SK-N-SH (cell line): ENCODE measurements at regions not wholly inside any gene's neighbourhood (a gene's known extent, or its start where the extent isn't known, plus 50 kb on each side); places are given as distances from the start of the nearest gene placed in this dataset.

Source experiments
- CTCF ChIA-PET: fragments of 300-600, 350-600 bp; formaldehyde crosslinking; extraction: SDS; loops from one replicate; lab custom pipeline; 2021; lab: Yijun Ruan, JAX
- POLR2A ChIA-PET: fragments of 350-600 bp; sonication (Branson Sonifier 250); formaldehyde crosslinking; extraction: SDS; loops from one replicate; lab custom pipeline; 2020; ENCODE audit warnings: antibody characterized with exemption, inconsistent platforms; lab: Yijun Ruan, JAX
- DNase-seq: peaks from one replicate; pipeline ENCODE4 v3.0.0; 2012
- H2AFZ ChIP-seq: fragments of 200-600 bp; sonication (generic); 2 replicates; pipeline ENCODE4 v1.8.1; 2016; ENCODE audit warnings: antibody characterized with exemption, mild to moderate bottlenecking, low read depth
- H3F3A ChIP-seq: fragments of 200-600 bp; sonication (generic); replicated peaks from 2 replicates; pipeline ENCODE3; 2016; ENCODE audit warnings: antibody characterized with exemption, mild to moderate bottlenecking; ENCODE audit not compliant: insufficient read depth
- H3K27ac ChIP-seq, 2 experiments: fragments of 200-500 bp in 1 of 2; fragments of 200-600 bp in 1 of 2; sonication (Bioruptor generic) in 1 of 2; sonication (generic), shearing (Covaris generic) in 1 of 2; 2 replicates each; pipeline versions ENCODE4 v1.5.1 to v1.6.1; 2014 to 2016; ENCODE audit warnings: low read depth in 2 of 2, inconsistent platforms in 1 of 2, low read length in 1 of 2, mild to moderate bottlenecking in 1 of 2, mixed read lengths in 1 of 2
- H3K27me3 ChIP-seq: fragments of 200-600 bp; sonication (generic), shearing (Covaris generic); 2 replicates; pipeline ENCODE4 v1.6.1; 2016; ENCODE audit warnings: mixed run types; ENCODE audit not compliant: insufficient read depth
- H3K36me3 ChIP-seq, 2 experiments: fragments of 200-500 bp in 1 of 2; fragments of 200-600 bp in 1 of 2; sonication (Bioruptor generic) in 1 of 2; sonication (generic) in 1 of 2; replicated peaks in 1 of 2; 2 replicates each; pipeline versions ENCODE3 to v1.5.1; 2014 to 2016; ENCODE audit warnings: low read length in 1 of 2, mild to moderate bottlenecking in 1 of 2; ENCODE audit not compliant: insufficient read depth in 2 of 2, control insufficient read depth in 1 of 2
- H3K4me1 ChIP-seq, 2 experiments: fragments of 200-500 bp in 1 of 2; fragments of 200-600 bp in 1 of 2; sonication (Bioruptor generic) in 1 of 2; sonication (generic), shearing (Covaris generic) in 1 of 2; 2 replicates each; pipeline versions ENCODE4 v1.5.1 to v1.6.1; 2014 to 2016; ENCODE audit warnings: low read depth in 1 of 2, low read length in 1 of 2, mixed run types in 1 of 2; ENCODE audit not compliant: insufficient read depth in 2 of 2, control insufficient read depth in 1 of 2
- H3K4me2 ChIP-seq: fragments of 200-600 bp; sonication (generic), shearing (Covaris generic); 2 replicates; pipeline ENCODE4 v1.6.1; 2017; ENCODE audit warnings: mixed run types
- H3K4me3 ChIP-seq, 2 experiments: fragments of 200-500 bp in 1 of 2; fragments of 200-600 bp in 1 of 2; sonication (Bioruptor generic) in 1 of 2; sonication (generic), shearing (Covaris generic) in 1 of 2; 2 replicates each; pipeline versions ENCODE4 v1.5.1 to v1.8.1; 2014 to 2016; ENCODE audit warnings: low read depth in 2 of 2, inconsistent platforms in 1 of 2, low read length in 1 of 2, mild to moderate bottlenecking in 1 of 2, mixed read lengths in 1 of 2, moderate library complexity in 1 of 2
- H3K79me2 ChIP-seq: fragments of 200-600 bp; sonication (generic); 2 replicates; pipeline ENCODE4 v1.8.1; 2017; ENCODE audit warnings: mild to moderate bottlenecking; ENCODE audit not compliant: insufficient read depth
- H3K9ac ChIP-seq: fragments of 200-600 bp; sonication (generic); 2 replicates; pipeline ENCODE4 v1.6.1; 2017; ENCODE audit warnings: mixed run types
- H3K9me2 ChIP-seq: fragments of 200-600 bp; sonication (generic); 2 replicates; pipeline ENCODE4 v1.6.1; 2017; ENCODE audit warnings: mixed run types
- H3K9me3 ChIP-seq: fragments of 200-600 bp; sonication (generic); 2 replicates; pipeline ENCODE4 v1.6.1; 2017; ENCODE audit warnings: mixed run types, mild to moderate bottlenecking, moderate library complexity
- H4K20me1 ChIP-seq: fragments of 200-600 bp; sonication (generic); 2 replicates; pipeline ENCODE4 v1.6.1; 2017; ENCODE audit warnings: mild to moderate bottlenecking, mixed run types; ENCODE audit not compliant: insufficient read depth
- CHD2 ChIP-seq: fragments of 150-350 bp; IDR thresholded peaks from 2 replicates; pipeline ENCODE4 v1.6.1; 2018; ENCODE audit warnings: low read length; ENCODE audit not compliant: partially characterized antibody
- ELF1 ChIP-seq: IDR thresholded peaks from 2 replicates; pipeline ENCODE4 v1.4.0; 2012
- EP300 ChIP-seq, 2 experiments: IDR thresholded peaks; 2 replicates each; pipeline versions ENCODE4 v1.4.0 to v1.6.1; 2012; ENCODE audit warnings: borderline replicate concordance in 1 of 2, low read depth in 1 of 2, low read length in 1 of 2
- EZH2phosphoT487 ChIP-seq: fragments of 200-600 bp; sonication (generic); IDR thresholded peaks from 2 replicates; pipeline ENCODE4 v1.6.1; 2017; ENCODE audit warnings: low read depth, mixed run types, mild to moderate bottlenecking, antibody characterized with exemption, moderate library complexity, borderline replicate concordance
- FOSL2 ChIP-seq: IDR thresholded peaks from 2 replicates; pipeline ENCODE4 v1.4.0; 2012; ENCODE audit warnings: low read depth, mild to moderate bottlenecking, moderate library complexity, borderline replicate concordance
- FOXM1 ChIP-seq: IDR thresholded peaks from 2 replicates; pipeline ENCODE4 v1.4.0; 2012; ENCODE audit warnings: low read depth, mild to moderate bottlenecking
- GABPA ChIP-seq: IDR thresholded peaks from 2 replicates; pipeline ENCODE4 v1.4.0; 2012; ENCODE audit warnings: low read depth, mild to moderate bottlenecking
- JUND ChIP-seq: IDR thresholded peaks from 2 replicates; pipeline ENCODE4 v1.4.0; 2012
- MEF2A ChIP-seq: IDR thresholded peaks from 2 replicates; pipeline ENCODE4 v1.4.0; 2012; ENCODE audit warnings: low read depth, borderline replicate concordance
- NFIC ChIP-seq: IDR thresholded peaks from 2 replicates; pipeline ENCODE4 v1.4.0; 2012; ENCODE audit warnings: borderline replicate concordance
- NRF1 ChIP-seq: IDR thresholded peaks from 2 replicates; pipeline ENCODE4 v1.6.1; 2012; ENCODE audit warnings: low read depth, mild to moderate bottlenecking, low read length
- POLR2AphosphoS5 ChIP-seq: IDR thresholded peaks from 2 replicates; pipeline ENCODE4 v1.6.1; 2012; ENCODE audit warnings: low read depth, low read length
- RAD21 ChIP-seq: IDR thresholded peaks from 2 replicates; pipeline ENCODE4 v1.6.1; 2012; ENCODE audit warnings: mild to moderate bottlenecking, low read length
- RCOR1 ChIP-seq: fragments of 150-350 bp; IDR thresholded peaks from 2 replicates; pipeline ENCODE4 v1.6.1; 2017; ENCODE audit warnings: antibody characterized with exemption, low read length
- RFX5 ChIP-seq: IDR thresholded peaks from 2 replicates; pipeline ENCODE4 v1.6.1; 2012; ENCODE audit warnings: mild to moderate bottlenecking, improper control_type of control experiment, low read length
- RXRA ChIP-seq: IDR thresholded peaks from 2 replicates; pipeline ENCODE4 v1.4.0; 2012; ENCODE audit warnings: low read depth, mild to moderate bottlenecking, borderline replicate concordance
- SMC3 ChIP-seq: IDR thresholded peaks from 2 replicates; pipeline ENCODE4 v1.6.1; 2012; ENCODE audit warnings: low read depth, low read length, improper control_type of control experiment
- TEAD4 ChIP-seq: IDR thresholded peaks from 2 replicates; pipeline ENCODE4 v1.4.0; 2012; ENCODE audit warnings: mild to moderate bottlenecking, borderline replicate concordance; ENCODE audit not compliant: insufficient read depth
- YY1 ChIP-seq: IDR thresholded peaks from 2 replicates; pipeline ENCODE4 v1.4.0; 2012; ENCODE audit warnings: low read depth, mild to moderate bottlenecking
- ZBTB33 ChIP-seq: IDR thresholded peaks from 2 replicates; pipeline ENCODE4 v1.4.0; 2012; ENCODE audit warnings: low read depth, borderline replicate concordance
- WGBS: methylation state at CpG from one replicate; pipeline ENCODE4 v1.1.6; 2017; ENCODE audit warnings: low lambda C conversion rate; 5-methylcytosine and 5-hydroxymethylcytosine counted together
- TF ChIP-seq, protein P1 (sequence below): fragments of 200-600 bp; sonication (generic); IDR thresholded peaks from 2 replicates; pipeline ENCODE4 v1.6.1; 2017; ENCODE audit warnings: antibody characterized with exemption, mild to moderate bottlenecking, moderate library complexity
- TF ChIP-seq, protein P2 (sequence below): IDR thresholded peaks from 2 replicates; pipeline ENCODE4; 2012

- Histone ChIP-seq H3K27ac (no peak overlapping the region), H3K9me2 (no peaks in the 10 kb centered on the region), H2AFZ (no peak overlapping the region), H3F3A (no peaks in the 10 kb centered on the region), H4K20me1 (no peaks in the 10 kb centered on the region), H3K4me3 (no peak overlapping the region), H3K79me2 (no peaks in the 10 kb centered on the region), H3K9ac (no peak overlapping the region), H3K36me3 (no peaks in the 10 kb centered on the region), H3K9me3 (no peaks in the 10 kb centered on the region), H3K4me2 (no peak overlapping the region), H3K4me1 (no peaks in the 10 kb centered on the region), H3K27me3 (no peaks in the 10 kb centered on the region)
- POLR2A ChIA-PET = interaction anchor here (0.6 kb wide), 1 partner anchor 134 kb away, joined by 3 read pairs; no protein-coding TSS in a partner anchor
- CTCF ChIA-PET = no interaction called here
- 4% methylated on average over 1 of the region's 1 CpG for WGBS
- TF ChIP-seq FOXM1 (no peak), GABPA (no peak), EZH2phosphoT487 (no peak), RXRA (no peak), JUND (no peak), ZBTB33 (no peak), ELF1 (no peak), RCOR1 (no peak), TEAD4 (no peak), EP300 (IDR thresholded peaks at IDR 0.05; ENCODE audit: borderline replicate concordance in 1 of 2, low read depth in 1 of 2, low read length in 1 of 2) (no peak)
- TF ChIP-seq, protein P1, sequence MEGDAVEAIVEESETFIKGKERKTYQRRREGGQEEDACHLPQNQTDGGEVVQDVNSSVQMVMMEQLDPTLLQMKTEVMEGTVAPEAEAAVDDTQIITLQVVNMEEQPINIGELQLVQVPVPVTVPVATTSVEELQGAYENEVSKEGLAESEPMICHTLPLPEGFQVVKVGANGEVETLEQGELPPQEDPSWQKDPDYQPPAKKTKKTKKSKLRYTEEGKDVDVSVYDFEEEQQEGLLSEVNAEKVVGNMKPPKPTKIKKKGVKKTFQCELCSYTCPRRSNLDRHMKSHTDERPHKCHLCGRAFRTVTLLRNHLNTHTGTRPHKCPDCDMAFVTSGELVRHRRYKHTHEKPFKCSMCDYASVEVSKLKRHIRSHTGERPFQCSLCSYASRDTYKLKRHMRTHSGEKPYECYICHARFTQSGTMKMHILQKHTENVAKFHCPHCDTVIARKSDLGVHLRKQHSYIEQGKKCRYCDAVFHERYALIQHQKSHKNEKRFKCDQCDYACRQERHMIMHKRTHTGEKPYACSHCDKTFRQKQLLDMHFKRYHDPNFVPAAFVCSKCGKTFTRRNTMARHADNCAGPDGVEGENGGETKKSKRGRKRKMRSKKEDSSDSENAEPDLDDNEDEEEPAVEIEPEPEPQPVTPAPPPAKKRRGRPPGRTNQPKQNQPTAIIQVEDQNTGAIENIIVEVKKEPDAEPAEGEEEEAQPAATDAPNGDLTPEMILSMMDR = no peak
- no peak for DNase-seq
Measured at GRCh38 chr5:6321078-6321477, 57.3 kb downstream of the MED10 start.

DNA sequence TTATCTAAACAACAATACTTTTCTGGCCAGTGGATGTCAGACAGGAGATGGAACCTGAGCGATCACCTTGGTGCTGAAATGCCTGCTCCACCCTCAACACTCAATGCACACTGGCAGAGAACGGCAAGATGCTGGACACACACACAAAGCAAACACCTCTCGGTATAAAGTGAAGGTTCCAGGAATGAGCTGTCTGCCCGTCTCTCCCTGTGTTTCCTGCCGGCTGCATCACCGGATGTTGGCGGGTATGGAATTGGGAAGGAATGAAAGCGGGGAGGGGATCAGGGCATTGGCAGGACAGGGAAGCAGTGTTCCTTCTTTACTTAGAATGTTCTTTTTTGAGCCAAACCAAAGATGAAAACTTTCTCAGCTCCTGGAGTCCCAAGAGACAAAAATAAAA lies 59.2 kb downstream of the MED10 start:
- H3K36me3 ChIP-seq = no peaks in the 10 kb centered on the region
- POLR2A ChIA-PET = no interaction called here
- H3K4me2 ChIP-seq = no peak overlapping the region
- H3K9ac ChIP-seq = no peak overlapping the region
- no peaks in the 10 kb centered on the region for H3K79me2 ChIP-seq
- H3K4me1 ChIP-seq = peaks cover 0 to 8% of the 10 kb centered on the region in 2 experiments; a peak in 1 of 4 replicates
- H3K27ac ChIP-seq = no peak overlapping the region
- H3K27me3 ChIP-seq = no peaks in the 10 kb centered on the region
- H3F3A ChIP-seq = no peaks in the 10 kb centered on the region
- no peaks in the 10 kb centered on the region for H4K20me1 ChIP-seq
- WGBS = 53% methylated on average over 8 of the region's 8 CpGs
- CTCF ChIA-PET = interaction anchor here (0.9 kb wide), 1 partner anchor 14 kb away, joined by 3 read pairs; no protein-coding TSS in a partner anchor
- no peaks in the 10 kb centered on the region for H3K9me2 ChIP-seq
- H3K4me3 ChIP-seq = no peak overlapping the region
- TF ChIP-seq, protein P2, sequence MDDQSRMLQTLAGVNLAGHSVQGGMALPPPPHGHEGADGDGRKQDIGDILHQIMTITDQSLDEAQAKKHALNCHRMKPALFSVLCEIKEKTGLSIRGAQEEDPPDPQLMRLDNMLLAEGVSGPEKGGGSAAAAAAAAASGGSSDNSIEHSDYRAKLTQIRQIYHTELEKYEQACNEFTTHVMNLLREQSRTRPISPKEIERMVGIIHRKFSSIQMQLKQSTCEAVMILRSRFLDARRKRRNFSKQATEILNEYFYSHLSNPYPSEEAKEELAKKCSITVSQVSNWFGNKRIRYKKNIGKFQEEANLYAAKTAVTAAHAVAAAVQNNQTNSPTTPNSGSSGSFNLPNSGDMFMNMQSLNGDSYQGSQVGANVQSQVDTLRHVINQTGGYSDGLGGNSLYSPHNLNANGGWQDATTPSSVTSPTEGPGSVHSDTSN = no peak
- TF ChIP-seq EZH2phosphoT487 = no peak
- no peak for TF ChIP-seq RXRA
- TF ChIP-seq RFX5 = no peak
- no peak for TF ChIP-seq EP300 (IDR thresholded peaks at IDR 0.05; ENCODE audit: borderline replicate concordance in 1 of 2, low read depth in 1 of 2, low read length in 1 of 2)
- TF ChIP-seq, protein P1 = no peak
- TF ChIP-seq RAD21 = no peak
- TF ChIP-seq RCOR1 = no peak
- no peak for TF ChIP-seq MEF2A
- TF ChIP-seq ELF1 = no peak
- TF ChIP-seq FOXM1 = no peak
- no peak for TF ChIP-seq YY1
- no peak for TF ChIP-seq JUND
- TF ChIP-seq GABPA = no peak
- no peak for TF ChIP-seq SMC3
- no peak for TF ChIP-seq POLR2AphosphoS5
- TF ChIP-seq NRF1 = no peak
- TF ChIP-seq CHD2 = no peak
- no peak for TF ChIP-seq NFIC
- no peak for TF ChIP-seq FOSL2
- TF ChIP-seq, all 33 proteins: peak for 0
- Histone ChIP-seq H3K9me3 (no peaks in the 10 kb centered on the region), H2AFZ (no peak overlapping the region)
- no peak for DNase-seq
